Smooth muscle cell (in vitro differentiated cells): ENCODE measurements at regions not wholly inside any gene's neighbourhood (a gene's known extent, or its start where the extent isn't known, plus 50 kb on each side); places are given as distances from the start of the nearest gene placed in this dataset.
A peak's percentile ranks its signal among the peaks of the same experiment; 100 is the strongest.
"Not testable (repeated sequence)": the region's sequence is repeated elsewhere in the genome, so short reads cannot be mapped to it uniquely, and the experiment has no call there.

Source experiments
- DNase-seq: peaks from one replicate; lab custom pipeline; 2025; ENCODE audit not compliant: unreplicated experiment; lab: John Stamatoyannopoulos, UW
- H2AFZ ChIP-seq: fragments of 200-600 bp; sonication (generic); 2 replicates; pipeline ENCODE4 v1.6.0; 2016; ENCODE audit warnings: antibody characterized with exemption, low read depth, mild to moderate bottlenecking
- H3F3A ChIP-seq: fragments of 200-600 bp; sonication (generic); 2 replicates; pipeline ENCODE4 v1.6.0; 2017; ENCODE audit warnings: antibody characterized with exemption, low read depth
- H3K27ac ChIP-seq: fragments of 200-600 bp; sonication (generic); 2 replicates; pipeline ENCODE4 v1.5.1; 2016; ENCODE audit warnings: low read depth, mild to moderate bottlenecking
- H3K27me3 ChIP-seq: fragments of 200-600 bp; sonication (generic); 2 replicates; pipeline ENCODE4 v1.6.1; 2016; ENCODE audit warnings: low read depth, mild to moderate bottlenecking
- H3K36me3 ChIP-seq: fragments of 200-600 bp; sonication (generic); 2 replicates; pipeline ENCODE4 v1.5.1; 2016; ENCODE audit warnings: low read depth
- H3K4me1 ChIP-seq: fragments of 200-600 bp; sonication (generic); 2 replicates; pipeline ENCODE4 v1.5.1; 2016; ENCODE audit warnings: low read depth
- H3K4me2 ChIP-seq: fragments of 200-600 bp; sonication (generic); 2 replicates; pipeline ENCODE4 v1.6.0; 2016; ENCODE audit warnings: mild to moderate bottlenecking
- H3K4me3 ChIP-seq: fragments of 200-600 bp; sonication (generic); 2 replicates; pipeline ENCODE4 v1.5.1; 2016; ENCODE audit warnings: mild to moderate bottlenecking
- H3K79me2 ChIP-seq: fragments of 200-600 bp; sonication (generic); 2 replicates; pipeline ENCODE4 v1.6.0; 2016; ENCODE audit warnings: low read depth, mild to moderate bottlenecking
- H3K9ac ChIP-seq: fragments of 200-600 bp; sonication (generic); 2 replicates; pipeline ENCODE4 v1.6.0; 2016; ENCODE audit warnings: low read depth
- H3K9me3 ChIP-seq: fragments of 200-600 bp; sonication (generic); replicated peaks from 2 replicates; pipeline ENCODE4 v1.5.1; 2016; ENCODE audit warnings: low read depth
- H4K20me1 ChIP-seq: fragments of 200-600 bp; sonication (generic); 2 replicates; pipeline ENCODE4 v1.6.0; 2016; ENCODE audit warnings: low read depth
- CTCF ChIP-seq: fragments of 200-600 bp; sonication (generic); IDR thresholded peaks from 2 replicates; pipeline ENCODE4 v1.5.1; 2017; ENCODE audit warnings: borderline replicate concordance, mild to moderate bottlenecking, antibody characterized with exemption; ENCODE audit not compliant: insufficient read depth, poor library complexity, severe bottlenecking
- WGBS: methylation state at CpG from one replicate; pipeline ENCODE4 v1.1.7; 2016; ENCODE audit warnings: low lambda C conversion rate; 5-methylcytosine and 5-hydroxymethylcytosine counted together

- DNase-seq, result no peak
- no peak overlapping the region for H3K9ac ChIP-seq
- no peaks in the 10 kb centered on the region for H3F3A ChIP-seq
- no peak overlapping the region for H3K4me2 ChIP-seq
- no peaks in the 10 kb centered on the region for H3K27me3 ChIP-seq
- WGBS, result 91% methylated on average over 9 of the region's 9 CpGs
- H3K4me3 ChIP-seq, result no peak overlapping the region
- H4K20me1 ChIP-seq, result no peaks in the 10 kb centered on the region
- H2AFZ ChIP-seq, result no peak overlapping the region
- no peaks in the 10 kb centered on the region for H3K36me3 ChIP-seq
- no peaks in the 10 kb centered on the region for H3K9me3 ChIP-seq
- no peaks in the 10 kb centered on the region for H3K79me2 ChIP-seq
- H3K27ac ChIP-seq, result no peak overlapping the region
- no peaks in the 10 kb centered on the region for H3K4me1 ChIP-seq
- TF ChIP-seq CTCF, result no peak
Observed at GRCh38 chr2:131635611-131636010, 107.9 kb downstream of the CCDC74A start.

GRCh38 chr2:131636704-131637308, 109.1 kb downstream of the CCDC74A start:
- H3K9ac ChIP-seq, H3F3A ChIP-seq, H3K4me2 ChIP-seq, H3K36me3 ChIP-seq, H2AFZ ChIP-seq, H3K27ac ChIP-seq, DNase-seq, H3K4me1 ChIP-seq, H3K79me2 ChIP-seq, H3K9me3 ChIP-seq, H3K4me3 ChIP-seq, H3K27me3 ChIP-seq, H4K20me1 ChIP-seq: not testable (repeated sequence)
- 90% methylated on average over 7 of the region's 7 CpGs for whole genome bisulfite sequencing

- not testable (repeated sequence) for H3K36me3 ChIP-seq, H4K20me1 ChIP-seq, H3K9me3 ChIP-seq, H3F3A ChIP-seq, H3K4me2 ChIP-seq, H3K9ac ChIP-seq, H3K27me3 ChIP-seq, H3K4me3 ChIP-seq, H2AFZ ChIP-seq, DNase-seq, H3K4me1 ChIP-seq, H3K27ac ChIP-seq, H3K79me2 ChIP-seq
- 63% methylated on average over 4 of the region's 4 CpGs for WGBS
Observed at GRCh38 chr2:131639001-131639620, 111.4 kb downstream of the CCDC74A start.

GRCh38 chr2:131641414-131642206, 113.9 kb downstream of the CCDC74A start:
- Histone ChIP-seq H3K9me3 (no peaks in the 10 kb centered on the region), H2AFZ (peak overlapping the region; percentile 29), H3K27me3 (no peaks in the 10 kb centered on the region), H3K27ac (peak overlapping the region; percentile 58), H4K20me1 (no peaks in the 10 kb centered on the region), H3K79me2 (no peaks in the 10 kb centered on the region), H3K4me2 (peak overlapping the region; percentile 17), H3K4me3 (no peak overlapping the region), H3K36me3 (no peaks in the 10 kb centered on the region), H3K4me1 (no peaks in the 10 kb centered on the region), H3K9ac (no peak overlapping the region), H3F3A (no peaks in the 10 kb centered on the region)
- no peak for TF ChIP-seq CTCF
- no peak for DNase-seq
- WGBS, result 54% methylated on average over 3 of the region's 3 CpGs

GRCh38 chr2:131643180-131643579, 115.5 kb downstream of the CCDC74A start:
- not testable (repeated sequence) for H3K27me3 ChIP-seq
- WGBS, result 70% methylated on average over 3 of the region's 3 CpGs

More at GRCh38 chr2:131643180-131643579, 115.5 kb downstream of the CCDC74A start:
- H2AFZ ChIP-seq, H3K27ac ChIP-seq, H3K9ac ChIP-seq, H4K20me1 ChIP-seq, H3K4me3 ChIP-seq, DNase-seq, H3F3A ChIP-seq, H3K9me3 ChIP-seq, H3K4me1 ChIP-seq, H3K36me3 ChIP-seq, H3K79me2 ChIP-seq, H3K4me2 ChIP-seq: not testable (repeated sequence)
